UCSD-AML1 (cell line): ENCODE measurements at regions not wholly inside any gene's neighbourhood (a gene's known extent, or its start where the extent isn't known, plus 50 kb on each side); places are given as distances from the start of the nearest gene placed in this dataset.

ENCODE experiments used
- DNase-seq: peaks from one replicate; lab custom pipeline; 2025; ENCODE audit not compliant: unreplicated experiment; lab: John Stamatoyannopoulos, UW

DNA sequence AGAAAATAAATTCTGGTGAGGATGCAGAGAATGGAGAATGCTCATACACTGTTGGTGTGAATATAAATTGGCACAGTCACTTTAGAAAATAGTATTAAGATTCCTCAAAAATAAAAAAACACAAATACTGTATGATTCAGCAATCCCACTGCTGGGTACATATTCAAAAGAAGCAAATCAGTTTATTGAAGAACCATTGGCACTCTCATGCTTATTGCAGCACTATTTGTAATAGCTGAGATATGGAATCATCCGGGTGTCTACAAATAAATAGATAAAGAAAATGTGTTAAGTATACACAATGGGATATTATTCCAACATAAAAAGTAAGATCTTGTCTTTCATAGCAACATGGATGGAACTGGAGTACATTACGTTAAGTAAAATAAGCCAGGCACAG is 579.4 kb upstream of the SEL1L start:
- no peak for DNase-seq

DNA sequence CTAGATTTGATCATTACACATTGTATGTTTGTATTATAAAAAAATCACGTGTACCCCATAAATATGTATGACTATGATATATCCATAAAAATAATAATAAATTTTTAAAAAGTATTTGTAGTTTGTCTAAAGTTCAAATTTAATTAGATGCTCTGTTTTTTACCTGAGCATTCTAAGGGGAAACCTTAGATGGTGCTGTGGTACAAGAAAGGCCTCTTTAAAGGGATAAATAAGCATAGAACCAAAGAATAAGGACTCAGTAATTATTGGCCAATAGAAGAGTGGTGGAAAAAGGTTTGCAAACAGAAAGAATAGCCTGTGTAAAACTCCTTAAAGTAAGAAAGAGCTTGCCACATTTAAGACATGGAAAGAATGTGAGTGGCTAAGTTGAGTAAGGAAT is 580.1 kb upstream of the SEL1L start:
- no peak for DNase-seq

DNA sequence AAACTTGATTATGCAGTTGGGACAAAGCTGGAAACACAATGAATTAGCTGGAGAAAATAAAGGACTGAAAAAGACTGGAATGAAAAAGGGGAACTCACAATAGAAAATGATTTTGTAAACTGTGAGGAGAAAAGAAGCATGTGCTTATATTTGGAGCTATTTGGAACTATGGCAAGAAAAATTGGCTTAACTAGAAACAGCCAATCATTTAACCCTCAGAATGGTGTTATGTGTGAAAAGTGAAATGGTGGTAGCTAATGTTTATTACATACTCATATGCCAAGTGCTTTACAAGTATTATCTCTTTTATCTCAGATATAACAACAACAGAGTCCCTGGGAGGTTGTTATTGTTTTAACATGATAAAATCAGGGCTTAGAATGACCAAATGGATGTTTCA is 583.1 kb upstream of the SEL1L start:
- DNase-seq, result no peak

DNA sequence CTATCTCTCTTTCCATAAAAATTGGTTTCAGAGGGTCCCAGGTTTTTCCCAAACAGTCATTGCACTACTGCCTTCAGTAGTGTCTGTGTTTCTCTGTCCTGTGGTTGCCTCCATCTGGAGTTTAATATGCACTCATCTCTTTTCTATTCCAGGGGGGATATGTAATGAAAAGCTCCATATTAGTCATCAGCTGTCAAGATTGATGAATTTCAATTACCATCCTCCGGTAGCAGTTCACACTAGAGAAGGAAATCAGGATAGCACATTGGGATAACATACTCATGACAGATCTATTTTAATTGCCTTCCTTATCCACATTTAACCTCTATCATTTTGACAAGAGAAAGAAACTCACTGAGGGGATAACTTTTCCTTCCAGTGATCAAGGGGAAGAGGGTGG is 589.0 kb upstream of the SEL1L start:
- no peak for DNase-seq

DNA sequence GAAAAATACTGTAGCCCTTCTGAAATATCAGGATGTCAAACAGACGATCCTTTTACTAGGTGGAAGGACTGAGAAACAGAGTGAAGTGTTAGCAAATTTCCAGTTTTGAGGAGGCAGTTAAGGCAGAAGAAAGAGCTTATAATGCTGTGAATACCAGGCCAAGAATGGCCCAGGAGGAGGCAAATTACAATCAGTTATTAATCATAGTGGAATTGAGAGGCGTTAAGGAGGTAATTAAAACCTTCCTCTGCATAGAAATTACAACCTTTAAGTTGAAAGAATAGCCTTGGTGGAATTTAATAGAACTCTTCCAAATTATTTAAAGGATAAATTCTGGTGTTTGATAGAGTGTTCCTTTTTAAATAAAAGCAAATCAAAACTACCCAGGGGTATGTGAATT is 590.9 kb upstream of the SEL1L start:
- no peak for DNase-seq

DNA sequence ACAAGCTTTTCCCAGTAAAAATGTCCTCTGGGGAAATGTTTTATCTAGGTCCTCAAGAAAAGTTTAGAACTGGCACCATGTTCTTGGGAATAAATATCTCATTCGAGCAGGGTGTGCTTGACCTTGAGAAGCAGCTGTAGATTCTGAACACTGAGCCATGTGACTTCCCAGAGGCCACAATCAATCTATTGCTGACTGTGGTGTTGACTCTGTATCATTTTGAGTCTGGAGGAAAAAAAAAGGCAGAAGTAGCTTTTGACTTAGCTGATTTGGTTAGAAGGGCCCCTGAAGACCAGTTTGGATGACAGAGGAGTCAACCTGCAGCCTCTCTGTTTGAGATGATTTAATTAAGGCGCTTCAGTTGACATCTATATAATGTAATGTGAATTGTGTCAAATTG is 592.4 kb upstream of the SEL1L start:
- no peak for DNase-seq

DNA sequence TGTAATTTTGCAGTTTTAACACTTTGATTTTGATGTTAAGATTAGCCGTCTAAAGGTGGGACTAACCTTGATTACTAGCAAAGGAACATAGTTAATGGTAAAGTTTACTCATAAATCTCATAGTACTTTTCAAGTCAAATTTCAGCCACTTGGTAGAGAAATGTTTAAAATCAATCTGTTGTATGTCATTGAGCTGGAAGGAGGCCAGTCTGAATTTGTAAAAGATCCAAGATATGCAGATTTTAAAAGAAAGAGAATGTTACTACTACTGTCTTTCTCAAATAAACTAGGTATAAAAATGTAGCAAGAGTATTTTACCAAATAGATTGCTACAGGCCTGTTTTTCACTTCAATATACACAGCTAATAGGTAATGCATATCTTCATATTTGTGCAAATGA is 600.8 kb upstream of the SEL1L start:
- no peak for DNase-seq

DNA sequence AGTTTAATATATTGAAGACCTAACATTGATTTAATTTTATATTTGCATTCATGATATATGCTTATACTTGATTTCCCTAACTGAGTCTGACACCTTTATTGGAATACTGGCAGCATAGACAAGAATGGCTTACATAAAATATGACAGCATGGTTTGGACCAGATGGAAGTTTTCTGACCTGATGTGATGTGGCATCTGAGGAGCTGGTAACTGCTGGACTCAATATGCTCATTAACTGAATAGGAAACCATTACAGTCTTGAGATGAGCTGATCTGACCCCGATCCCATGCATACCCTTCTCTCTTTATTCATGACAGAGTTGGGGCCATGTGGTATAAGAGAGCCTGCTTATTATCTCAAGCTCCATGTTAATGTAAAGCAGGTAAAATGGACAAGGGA is 604.8 kb upstream of the SEL1L start:
- no peak for DNase-seq

DNA sequence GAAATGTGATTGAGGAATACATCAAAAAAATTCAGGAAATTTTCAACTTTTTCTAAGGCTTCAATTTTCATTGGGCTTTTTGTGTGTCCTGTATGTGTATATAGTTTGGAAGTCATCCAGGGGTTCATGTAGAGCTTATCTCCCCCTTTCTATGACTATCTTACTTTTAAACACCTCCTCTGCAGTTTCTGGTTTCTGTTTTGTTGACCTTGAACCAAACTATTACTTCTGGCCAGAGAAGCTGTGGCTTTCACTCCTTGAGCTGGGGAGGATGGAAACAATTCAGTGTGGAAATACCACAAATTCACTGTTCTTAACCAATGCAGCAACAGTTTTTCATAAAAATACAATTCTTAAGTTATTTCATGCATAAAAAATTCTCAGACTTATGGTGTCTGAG is 613.2 kb upstream of the SEL1L start:
- DNase-seq, result no peak

DNA sequence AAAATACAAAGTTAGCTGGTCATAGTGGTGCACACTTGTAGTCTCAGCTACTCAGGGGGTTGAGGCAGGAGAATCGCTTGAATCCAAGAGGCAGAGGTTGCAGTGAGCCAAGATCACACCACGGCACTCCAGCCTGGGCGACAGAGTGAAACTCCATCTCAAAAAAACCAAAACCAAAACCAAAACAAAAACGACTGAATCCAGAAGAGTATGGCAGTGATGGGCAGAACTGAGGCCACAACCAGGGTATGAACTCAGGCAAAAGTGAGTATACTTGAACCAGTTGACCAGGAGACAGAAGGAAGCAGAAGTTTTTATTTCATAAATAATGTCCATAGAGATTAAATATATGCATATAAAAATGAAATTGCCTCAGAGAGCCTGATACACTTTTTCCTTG is 620.0 kb upstream of the SEL1L start:
- no peak for DNase-seq

DNA sequence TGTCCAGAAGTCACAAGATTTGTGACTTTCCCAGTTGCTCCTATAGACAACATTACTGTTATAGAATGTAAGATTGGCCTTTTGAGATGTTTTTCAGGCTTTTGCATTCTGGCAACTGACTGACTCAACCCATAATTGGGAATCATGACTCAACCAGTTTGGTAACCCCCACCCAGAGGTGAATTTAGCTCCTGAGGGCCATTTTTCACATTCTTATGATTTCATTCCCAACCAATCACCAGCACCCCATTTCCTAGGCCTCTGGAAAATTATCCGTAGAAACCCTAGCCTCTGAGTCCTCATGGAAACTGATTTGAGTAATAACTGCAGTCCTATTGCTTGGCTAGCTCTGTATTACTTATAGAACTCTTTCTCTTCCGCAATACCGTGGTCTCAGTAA is 626.0 kb upstream of the SEL1L start:
- DNase-seq, result no peak

DNA sequence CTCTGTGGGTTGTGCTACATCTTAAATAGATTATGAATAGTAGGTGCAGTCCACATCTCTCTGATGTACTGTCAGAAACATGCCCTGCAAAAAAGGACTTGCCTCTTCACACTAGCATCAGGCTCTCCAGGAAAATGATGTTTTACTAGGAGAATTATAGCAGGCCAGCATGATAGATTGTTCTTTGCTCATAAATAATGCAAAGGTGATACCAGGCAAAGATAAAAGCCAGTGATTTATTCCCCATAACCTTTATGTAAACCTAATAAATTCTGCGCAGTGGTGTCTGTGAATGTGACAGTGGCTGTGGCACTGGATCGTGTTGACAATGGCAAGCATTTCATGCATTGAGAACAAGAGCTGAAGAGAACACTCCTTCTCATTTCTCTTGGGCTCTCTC is 646.5 kb upstream of the SEL1L start:
- no peak for DNase-seq

DNA sequence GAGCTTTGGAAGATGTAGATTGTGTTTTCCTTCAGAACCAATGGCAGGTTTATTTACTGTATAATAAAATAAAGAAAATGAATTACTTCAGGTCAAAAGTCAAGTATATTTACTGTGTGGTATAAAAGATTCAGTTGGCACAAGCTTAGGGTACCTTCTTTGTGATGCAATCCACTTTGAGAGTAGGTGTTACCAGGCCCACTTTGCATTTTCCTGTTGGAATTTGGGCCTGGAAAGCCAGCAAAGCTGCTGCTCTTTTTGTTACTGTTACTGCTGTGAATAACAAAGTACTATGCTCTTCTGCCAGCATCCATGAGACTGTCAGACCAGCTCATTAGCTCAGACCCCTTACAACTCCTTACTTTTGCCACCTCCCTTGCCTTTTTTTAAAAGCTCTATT is 649.0 kb upstream of the SEL1L start:
- DNase-seq, result no peak

DNA sequence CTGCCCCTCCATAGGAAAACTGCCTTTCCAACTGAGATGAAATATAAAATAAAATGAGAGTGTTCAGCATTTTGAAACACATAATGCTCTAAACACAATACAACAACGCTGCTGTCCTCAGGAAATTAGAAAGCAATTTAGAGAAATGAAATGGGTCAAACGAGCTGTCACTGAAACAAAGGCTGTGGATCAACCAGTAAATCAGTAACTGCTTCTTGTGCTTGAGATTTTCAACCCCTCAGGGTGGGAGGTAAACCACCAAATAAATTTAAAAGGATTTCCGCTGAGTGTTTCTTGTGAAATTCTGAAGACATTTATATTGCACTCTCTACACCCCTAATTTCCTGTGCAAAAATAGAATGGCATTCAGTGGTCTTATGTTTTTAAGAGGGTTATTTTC is 657.1 kb upstream of the SEL1L start:
- no peak for DNase-seq

DNA sequence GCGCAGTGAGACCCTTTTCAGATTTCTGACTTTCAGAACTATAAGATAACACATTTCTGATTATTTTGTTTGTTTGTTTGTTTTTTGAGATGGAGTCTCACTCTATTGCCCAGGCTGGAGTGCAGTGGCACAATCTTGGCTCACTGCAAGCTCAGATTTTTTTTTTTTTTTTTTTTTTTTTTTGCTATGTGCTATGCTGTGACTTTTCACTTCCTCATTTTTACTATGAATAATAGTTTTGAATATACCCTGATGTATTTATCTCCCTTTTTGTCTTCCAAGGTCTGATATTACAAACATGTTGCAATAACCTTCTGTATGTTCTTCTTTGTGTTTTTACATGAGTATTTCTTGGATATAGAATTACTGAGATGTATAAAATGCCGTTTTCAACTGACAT is 658.7 kb upstream of the SEL1L start:
- no peak for DNase-seq

DNA sequence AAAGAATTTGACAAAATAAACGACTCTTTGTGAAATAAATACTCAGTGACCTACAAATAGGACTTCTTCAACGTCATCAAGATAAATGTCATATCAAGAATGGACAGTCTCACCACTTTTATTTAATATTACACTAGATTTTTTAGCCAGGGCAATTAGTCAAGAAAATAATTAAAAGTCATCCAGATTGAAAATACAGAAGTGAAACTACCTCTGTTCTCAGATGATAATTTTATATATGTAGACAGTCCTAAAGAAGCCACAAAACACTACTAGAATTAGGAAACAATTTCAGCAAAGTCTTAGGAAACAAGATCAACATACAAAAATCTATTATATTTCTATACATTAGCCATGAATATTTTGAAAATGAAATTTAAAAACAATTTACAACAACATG is 689.6 kb upstream of the SEL1L start:
- DNase-seq, result no peak

DNA sequence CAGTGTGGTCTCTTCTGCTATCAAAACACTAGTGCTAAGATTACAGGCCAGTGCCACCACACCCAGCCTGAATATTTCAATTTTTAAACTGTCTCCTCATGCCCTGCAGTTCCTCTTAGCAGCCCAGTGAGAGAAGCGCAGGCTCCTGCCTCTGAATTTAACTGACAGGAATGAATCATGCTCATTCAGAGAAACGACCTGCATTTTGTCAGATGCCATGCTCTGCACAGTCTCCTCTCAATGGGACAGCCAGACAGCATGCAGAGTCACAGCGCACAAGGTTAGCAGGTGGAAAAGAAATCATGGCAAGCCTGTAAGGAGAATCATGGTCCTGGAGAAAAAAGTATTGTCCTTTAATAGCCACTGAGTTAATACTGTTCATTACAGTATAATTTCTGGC is 691.0 kb upstream of the SEL1L start:
- no peak for DNase-seq

DNA sequence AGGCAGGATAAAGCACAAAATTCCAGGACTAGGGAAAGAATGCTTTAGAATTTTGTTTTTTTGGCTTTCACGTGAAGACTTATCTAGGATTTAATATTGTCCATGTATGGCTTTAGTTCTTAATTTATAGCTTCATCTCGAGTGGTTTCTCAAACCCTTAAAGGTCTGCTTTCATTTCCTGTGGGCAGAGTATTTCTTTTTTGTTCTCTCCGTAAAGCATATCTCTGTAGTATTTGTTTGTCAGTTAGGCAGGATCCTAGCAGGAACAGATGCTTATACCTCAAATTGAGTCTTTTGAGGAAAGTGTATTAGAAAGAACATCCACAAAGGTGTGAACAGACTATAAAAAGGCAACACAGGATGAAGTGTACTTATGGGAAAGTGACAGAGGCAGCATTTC is 697.1 kb upstream of the SEL1L start:
- no peak for DNase-seq

DNA sequence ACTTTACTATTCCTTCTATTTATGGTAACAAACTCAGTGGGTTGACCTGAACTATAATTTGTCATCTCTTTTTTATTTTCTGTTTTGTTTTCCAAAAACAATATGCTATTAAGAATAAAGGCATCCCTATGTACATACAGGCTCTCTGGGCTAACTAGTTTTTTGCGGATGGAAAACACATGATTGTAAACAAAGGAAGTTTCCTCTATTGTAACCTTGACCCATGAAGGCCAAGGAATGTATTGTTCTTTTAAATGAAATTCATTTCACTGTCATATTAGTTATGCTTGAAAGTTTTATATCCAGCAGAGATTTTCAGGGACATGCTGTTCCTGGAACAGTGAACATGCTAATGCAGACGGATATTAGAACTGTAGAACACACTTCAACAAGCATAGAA is 705.0 kb upstream of the SEL1L start:
- no peak for DNase-seq

DNA sequence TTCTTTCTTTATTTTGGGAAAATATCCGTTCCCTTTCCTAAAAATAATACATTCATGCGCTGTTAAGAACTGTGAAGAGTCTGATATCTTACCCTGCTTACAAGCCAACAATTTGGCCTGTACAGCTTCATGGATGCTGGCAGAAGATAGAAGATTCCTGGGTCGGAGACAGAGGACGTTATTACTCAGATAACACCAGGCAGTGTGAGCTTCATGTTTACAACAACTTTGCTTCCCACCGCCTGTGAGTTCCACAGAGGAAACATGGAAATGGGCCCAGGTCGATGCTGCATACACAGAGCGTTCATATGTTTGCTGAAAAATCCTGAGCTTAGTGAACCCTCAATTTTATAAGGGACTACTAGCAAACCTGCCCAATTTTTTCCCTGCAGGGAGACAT is 705.6 kb upstream of the SEL1L start:
- DNase-seq, result no peak

DNA sequence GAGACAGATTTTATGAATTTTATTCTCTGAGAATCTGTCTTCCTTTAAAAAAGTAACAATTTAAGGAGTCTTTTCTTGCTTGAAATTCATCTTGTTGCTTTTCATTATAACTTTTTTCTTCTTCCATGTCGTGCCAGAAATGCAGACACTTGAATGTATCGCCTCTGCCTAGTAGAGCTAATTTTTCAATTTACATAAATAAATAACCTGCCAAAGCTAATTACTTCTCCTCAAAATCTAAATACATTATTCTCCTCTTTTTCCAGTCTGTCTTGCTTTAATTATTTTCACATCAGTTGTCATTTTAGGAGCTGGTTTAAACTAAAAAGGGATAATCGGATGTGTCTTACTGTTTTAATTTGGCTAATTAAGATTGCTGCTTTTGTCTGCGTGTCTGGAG is 711.1 kb upstream of the SEL1L start:
- DNase-seq, result no peak

DNA sequence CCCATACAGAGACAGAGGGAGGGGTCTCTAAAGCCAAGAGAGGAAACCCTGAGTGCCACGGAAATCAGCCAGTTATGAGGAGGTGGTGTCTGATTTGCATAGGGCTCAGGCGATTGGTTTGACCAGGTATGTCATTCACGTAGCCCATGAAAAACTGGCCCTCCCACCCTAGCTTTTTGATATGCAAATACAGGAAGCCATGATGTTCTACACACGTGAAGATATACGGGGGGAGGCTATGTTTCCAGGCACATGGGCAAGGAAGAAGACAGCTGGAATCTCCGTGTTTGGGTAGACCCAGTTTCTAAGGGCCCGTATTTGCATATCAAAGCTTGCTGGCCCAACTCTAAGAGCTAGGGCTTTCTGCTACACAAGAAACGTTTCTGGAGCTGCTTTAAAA is 717.8 kb upstream of the SEL1L start:
- no peak for DNase-seq

DNA sequence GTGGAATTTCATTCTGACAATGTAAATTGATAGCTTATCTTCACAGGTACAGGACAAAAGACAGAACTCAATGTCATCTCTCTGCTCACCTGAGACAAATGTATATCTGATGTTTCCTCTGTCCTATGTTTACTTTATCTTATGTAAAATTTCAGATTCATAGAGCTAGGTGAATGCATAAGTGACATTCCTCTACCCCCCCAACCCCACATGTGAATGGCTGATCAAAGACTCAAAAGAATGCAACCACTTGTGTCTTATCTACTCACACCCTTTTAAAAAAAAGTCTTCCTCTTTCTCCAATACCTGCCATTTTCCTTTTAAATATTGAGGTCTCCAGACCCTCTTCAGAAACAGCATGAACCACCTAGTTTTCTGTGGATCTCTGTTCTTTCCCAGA is 736.6 kb upstream of the SEL1L start:
- no peak for DNase-seq

DNA sequence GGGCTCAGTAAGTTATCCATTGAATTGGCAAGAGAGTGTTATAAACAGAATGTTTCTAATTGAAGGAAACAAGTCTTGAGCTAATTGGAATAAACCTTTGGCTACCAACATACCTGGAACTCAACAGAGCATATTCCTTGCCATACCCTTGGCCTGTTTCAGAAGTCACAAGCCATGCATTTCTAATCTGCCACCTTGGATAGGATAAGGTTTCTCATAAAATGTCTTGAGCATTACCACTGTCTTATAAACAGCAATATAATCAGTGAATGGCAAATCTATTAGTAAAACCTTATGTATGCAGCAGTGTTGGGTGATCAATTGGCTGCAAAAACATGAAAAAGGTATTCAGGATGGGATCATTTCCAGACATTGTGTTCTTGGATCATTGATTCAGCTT is 765.2 kb upstream of the SEL1L start:
- no peak for DNase-seq
